Lower lobe of right lung (tissue), 2 donors: ENCODE measurements at regions not wholly inside any gene's neighbourhood (a gene's known extent, or its start where the extent isn't known, plus 50 kb on each side); places are given as distances from the start of the nearest gene placed in this dataset.
"Not testable (repeated sequence)": the region's sequence is repeated elsewhere in the genome, so short reads cannot be mapped to it uniquely, and the experiment has no call there.

ENCODE experiments used
- ATAC-seq, 2 donors: fragments of 200-7000 bp; cut with Tn5 transposase; one replicate each; pipeline ENCODE4 v1.9.1; 2020 to 2022; ENCODE audit warnings: mild to moderate bottlenecking in 2 of 2, moderate library complexity in 2 of 2
- DNase-seq: peaks from one replicate; pipeline ENCODE4 v3.0.0-alpha.2; 2020
- H3K27ac ChIP-seq: fragments of 200-600 bp; one replicate; pipeline ENCODE4 v1.8.0; 2022
- H3K27me3 ChIP-seq: fragments of 200-600 bp; one replicate; pipeline ENCODE4 v1.8.0; 2022; ENCODE audit warnings: low read depth
- H3K36me3 ChIP-seq: fragments of 200-600 bp; one replicate; pipeline ENCODE4 v1.8.0; 2022; ENCODE audit warnings: mild to moderate bottlenecking
- H3K4me1 ChIP-seq: fragments of 200-600 bp; one replicate; pipeline ENCODE4 v1.8.0; 2022
- H3K4me3 ChIP-seq: fragments of 200-600 bp; one replicate; pipeline ENCODE4 v1.8.0; 2022; ENCODE audit warnings: mild to moderate bottlenecking
- H3K9me3 ChIP-seq: fragments of 200-600 bp; one replicate; pipeline ENCODE4 v1.8.0; 2022
- CTCF ChIP-seq: fragments of 200-600 bp; IDR thresholded peaks from one replicate; pipeline ENCODE4 v1.8.0; 2022; ENCODE audit warnings: antibody characterized with exemption, mild to moderate bottlenecking
- intact Hi-C: fragments of 100-400 bp; cut with DNase I; formaldehyde crosslinking; loops from one replicate; pipeline ENCODE4 v1.11.0; 2022
- donor health status: DM: no; HTN: yes; CAD: no; lungs with severe emphysema.

- Histone ChIP-seq H3K4me1 (no peaks in the 10 kb centered on the region), H3K36me3 (no peaks in the 10 kb centered on the region), H3K27me3 (no peaks in the 10 kb centered on the region), H3K9me3 (no peaks in the 10 kb centered on the region), H3K4me3 (no peak overlapping the region), H3K27ac (no peak overlapping the region)
- no peak for DNase-seq
- no peak for ATAC-seq
- intact Hi-C loops: no loop called here
- TF ChIP-seq CTCF: no peak
Measured at GRCh38 chr7:94149789-94150545, 145.8 kb upstream of the BET1 start.

- Histone ChIP-seq H3K9me3 (no peaks in the 10 kb centered on the region), H3K36me3 (no peaks in the 10 kb centered on the region), H3K27me3 (no peaks in the 10 kb centered on the region), H3K4me3 (no peak overlapping the region), H3K4me1 (no peaks in the 10 kb centered on the region), H3K27ac (no peak overlapping the region)
- DNase-seq (no peak), ATAC-seq (no peak)
- intact Hi-C loops: no loop called here
- no peak for TF ChIP-seq CTCF
Measured at GRCh38 chr7:94154182-94154581, 150.0 kb upstream of the BET1 start.

- no peak for TF ChIP-seq CTCF
- ATAC-seq (no peak), DNase-seq (no peak)
- H3K9me3 ChIP-seq: no peaks in the 10 kb centered on the region
- H3K27me3 ChIP-seq: no peaks in the 10 kb centered on the region
- H3K36me3 ChIP-seq: no peaks in the 10 kb centered on the region
- no peaks in the 10 kb centered on the region for H3K4me1 ChIP-seq
- no peak overlapping the region for H3K27ac ChIP-seq
- no peak overlapping the region for H3K4me3 ChIP-seq
- intact Hi-C loops: no loop called here
Measured at GRCh38 chr7:94154858-94155257, 150.7 kb upstream of the BET1 start.

- H3K27me3 ChIP-seq, H3K4me1 ChIP-seq, ATAC-seq, DNase-seq, H3K27ac ChIP-seq, H3K36me3 ChIP-seq, intact Hi-C loops, H3K9me3 ChIP-seq, H3K4me3 ChIP-seq: not testable (repeated sequence)
Measured at GRCh38 chr7:94157659-94158306, 153.6 kb upstream of the BET1 start.

GRCh38 chr7:94160719-94161435 lies 156.7 kb upstream of the BET1 start:
- Histone ChIP-seq H3K4me1 (no peaks in the 10 kb centered on the region), H3K4me3 (peak overlapping the region; percentile 3), H3K9me3 (no peaks in the 10 kb centered on the region), H3K27me3 (no peaks in the 10 kb centered on the region), H3K36me3 (no peaks in the 10 kb centered on the region), H3K27ac (peak overlapping the region; percentile 51)
- ATAC-seq (no peak), DNase-seq (no peak)
- TF ChIP-seq CTCF: no peak
- intact Hi-C loops: no loop called here

- Histone ChIP-seq H3K36me3 (no peaks in the 10 kb centered on the region), H3K27me3 (no peaks in the 10 kb centered on the region), H3K4me3 (no peak overlapping the region), H3K27ac (peak overlapping the region; percentile 51), H3K9me3 (no peaks in the 10 kb centered on the region), H3K4me1 (no peaks in the 10 kb centered on the region)
- ATAC-seq: no peak
- no peak for DNase-seq
- TF ChIP-seq CTCF: no peak
- intact Hi-C loops: no loop called here
Measured at GRCh38 chr7:94161476-94161875, 157.3 kb upstream of the BET1 start.
